Breast epithelium (tissue), 4 donors: ENCODE measurements at regions not wholly inside any gene's neighbourhood (a gene's known extent, or its start where the extent isn't known, plus 50 kb on each side); places are given as distances from the start of the nearest gene placed in this dataset.

Source experiments
- DNase-seq, 2 donors: peaks; one replicate each; pipeline ENCODE4 v3.0.0-alpha.2; 2019; ENCODE audit warnings: low spot score in 2 of 2
- H3K27ac ChIP-seq, 2 donors: fragments of 200-600 bp; sonication (generic) in 1 of 2; one replicate each; pipeline ENCODE4 v1.5.1; 2016 to 2019; ENCODE audit warnings: mild to moderate bottlenecking in 1 of 2
- H3K27me3 ChIP-seq, 2 donors: fragments of 200-600 bp; sonication (generic) in 1 of 2; one replicate each; pipeline versions ENCODE4 v1.5.1 to v1.6.0; 2017 to 2019; ENCODE audit warnings: control low read depth in 1 of 2, mild to moderate bottlenecking in 1 of 2
- H3K36me3 ChIP-seq: fragments of 200-600 bp; one replicate; pipeline ENCODE4 v1.5.1; 2019
- H3K4me1 ChIP-seq, 2 donors: fragments of 200-600 bp; sonication (generic); one replicate each; pipeline ENCODE4 v1.5.1; 2016 to 2019; ENCODE audit warnings: control low read depth in 1 of 2
- H3K4me3 ChIP-seq, 3 donors: fragments of 200-600 bp; sonication (generic); 1 replicate in 2 of 3; 2 replicates in 1 of 3; pipeline ENCODE4 v1.5.1; 2016 to 2019; ENCODE audit warnings: mild to moderate bottlenecking in 3 of 3, moderate library complexity in 2 of 3
- H3K9me3 ChIP-seq, 2 donors: fragments of 200-600 bp; sonication (generic) in 1 of 2; one replicate each; pipeline ENCODE4 v1.5.1; 2016 to 2019; ENCODE audit warnings: control low read depth in 1 of 2
- CTCF ChIP-seq, 3 donors: fragments of 450-650 bp; IDR thresholded peaks; one replicate each; pipeline ENCODE4 v1.5.1; 2016 to 2017; ENCODE audit warnings: antibody characterized with exemption in 3 of 3, mild to moderate bottlenecking in 3 of 3, moderate library complexity in 3 of 3
- POLR2A ChIP-seq: fragments of 450-650 bp; IDR thresholded peaks from one replicate; pipeline ENCODE4 v1.6.1; 2016; ENCODE audit warnings: antibody characterized with exemption, mild to moderate bottlenecking, moderate library complexity
- POLR2AphosphoS5 ChIP-seq, 3 donors: sonication (generic); formaldehyde crosslinking; IDR thresholded peaks; one replicate each; pipeline ENCODE4 v1.6.1; 2017; ENCODE audit warnings: antibody characterized with exemption in 3 of 3
- intact Hi-C: fragments of 100-400 bp; cut with DNase I; formaldehyde crosslinking; loops from one replicate; pipeline ENCODE4 v1.15.1; 2023; ENCODE audit warnings: low total_unique reads

- intact Hi-C loops = no loop called here
- Histone ChIP-seq H3K4me1 (no peaks in the 10 kb centered on the region), H3K9me3 (no peaks in the 10 kb centered on the region), H3K27ac (no peak overlapping the region), H3K4me3 (no peak overlapping the region), H3K36me3 (peaks cover 3% of the 10 kb centered on the region), H3K27me3 (no peaks in the 10 kb centered on the region)
- TF ChIP-seq CTCF (IDR thresholded peaks at IDR 0.05) (no peak), POLR2AphosphoS5 (IDR thresholded peaks at IDR 0.05) (no peak), POLR2A (no peak)
- no peak for DNase-seq
Measured at GRCh38 chr9:74373348-74373747, 123.8 kb upstream of the RORB start.

GRCh38 chr9:74379718-74380117 is 117.4 kb upstream of the RORB start:
- TF ChIP-seq POLR2AphosphoS5 (IDR thresholded peaks at IDR 0.05) (no peak), POLR2A (no peak), CTCF (IDR thresholded peaks at IDR 0.05) (peak in 1 of 3 donors; percentile 9)
- DNase-seq = no peak

GRCh38 chr9:74391816-74392215 is 105.3 kb upstream of the RORB start:
- Histone ChIP-seq H3K4me3 (no peak overlapping the region), H3K36me3 (no peaks in the 10 kb centered on the region), H3K27ac (no peak overlapping the region), H3K27me3 (no peaks in the 10 kb centered on the region), H3K4me1 (no peaks in the 10 kb centered on the region), H3K9me3 (no peaks in the 10 kb centered on the region)
- intact Hi-C loops = loop anchor here (5.0 kb wide), 1 partner anchor 1035 kb away; no protein-coding TSS in a partner anchor
- TF ChIP-seq CTCF (IDR thresholded peaks at IDR 0.05) (no peak), POLR2AphosphoS5 (IDR thresholded peaks at IDR 0.05) (no peak), POLR2A (no peak)
- no peak for DNase-seq

More at GRCh38 chr9:74379718-74380117, 117.4 kb upstream of the RORB start:
- H3K4me3 ChIP-seq = no peak overlapping the region
- no peaks in the 10 kb centered on the region for H3K9me3 ChIP-seq
- H3K4me1 ChIP-seq = no peaks in the 10 kb centered on the region
- no peaks in the 10 kb centered on the region for H3K36me3 ChIP-seq
- intact Hi-C loops = no loop called here
- no peaks in the 10 kb centered on the region for H3K27me3 ChIP-seq
- no peak overlapping the region for H3K27ac ChIP-seq

- intact Hi-C loops = no loop called here
- TF ChIP-seq POLR2A (no peak), CTCF (IDR thresholded peaks at IDR 0.05) (no peak), POLR2AphosphoS5 (IDR thresholded peaks at IDR 0.05) (no peak)
- H3K36me3 ChIP-seq = no peaks in the 10 kb centered on the region
- no peaks in the 10 kb centered on the region for H3K4me1 ChIP-seq
- H3K9me3 ChIP-seq = peaks cover 0 to 19% of the 10 kb centered on the region in 2 donors
- DNase-seq = no peak
- H3K27ac ChIP-seq = no peak overlapping the region
- H3K27me3 ChIP-seq = no peaks in the 10 kb centered on the region
- no peak overlapping the region for H3K4me3 ChIP-seq
Measured at GRCh38 chr9:74403581-74403980, 93.6 kb upstream of the RORB start.

- intact Hi-C loops = no loop called here
Measured at GRCh38 chr9:74404620-74405019, 92.5 kb upstream of the RORB start.

More at GRCh38 chr9:74404620-74405019, 92.5 kb upstream of the RORB start:
- no peak for DNase-seq
- no peaks in the 10 kb centered on the region for H3K36me3 ChIP-seq
- H3K4me3 ChIP-seq = no peak overlapping the region
- TF ChIP-seq POLR2AphosphoS5 (IDR thresholded peaks at IDR 0.05) (no peak), CTCF (IDR thresholded peaks at IDR 0.05) (no peak), POLR2A (no peak)
- no peaks in the 10 kb centered on the region for H3K27me3 ChIP-seq
- H3K4me1 ChIP-seq = no peaks in the 10 kb centered on the region
- H3K9me3 ChIP-seq = peaks cover 0 to 19% of the 10 kb centered on the region in 2 donors
- no peak overlapping the region for H3K27ac ChIP-seq
